ENCODE measurements at regions not wholly inside any gene's neighbourhood (a gene's known extent, or its start where the extent isn't known, plus 50 kb on each side); places are given as distances from the start of the nearest gene placed in this dataset.

GRCh38 chr22:48212727-48213126 lies 1450.3 kb downstream of the TBC1D22A start:
- CTCF ChIA-PET, result no interaction called here
- no peaks in the 10 kb centered on the region for H3K9me2 ChIP-seq (ENCODE audit: insufficient read depth)
- no TSS peak for BruUV-seq (replicated peaks)
- H3K9me3 ChIP-seq (ENCODE audit: control insufficient read depth in 1 of 2, insufficient read depth in 1 of 2, low read depth in 1 of 2, low read length in 2 of 2), result peaks cover 0 to 9% of the 10 kb centered on the region in 2 experiments; a peak in 1 of 4 replicates
- POLR2A ChIA-PET, result no interaction called here
- no peak overlapping the region for H3K9ac ChIP-seq (ENCODE audit: low read length)
- no peak overlapping the region for H3K4me2 ChIP-seq (ENCODE audit: low read length)
- H4K20me1 ChIP-seq (ENCODE audit: insufficient read depth), result no peaks in the 10 kb centered on the region
- no peaks in the 10 kb centered on the region for H3K4me1 ChIP-seq (ENCODE audit: control insufficient read depth in 1 of 2, insufficient read depth in 2 of 2, low read length in 2 of 2)
- H3K27me3 ChIP-seq (ENCODE audit: insufficient read depth, low read length), result peaks cover 9% of the 10 kb centered on the region; the same call in 1 of the 2 replicates
- DNase-seq (ENCODE audit: low read depth, low spot score) (no peak), ATAC-seq (no peak)
- H3K79me2 ChIP-seq (ENCODE audit: insufficient read depth, low read length), result no peaks in the 10 kb centered on the region
- intact Hi-C loops (cut with micrococcal nuclease), result no loop called here
- TF ChIP-seq ZBTB33 (IDR thresholded peaks at IDR 0.05; ENCODE audit: extremely low read depth, insufficient replicate concordance, low read length) (no peak), ELF1 (IDR thresholded peaks at IDR 0.05; ENCODE audit: borderline replicate concordance, low read depth) (no peak), ATF3 (IDR thresholded peaks at IDR 0.05) (no peak), RAD21 (IDR thresholded peaks at IDR 0.05; ENCODE audit: low read depth) (no peak)
- no peaks in the 10 kb centered on the region for H3K36me3 ChIP-seq (ENCODE audit: control insufficient read depth in 1 of 2, insufficient read depth in 2 of 2, low read length in 2 of 2)
- H2AFZ ChIP-seq (ENCODE audit: low read depth, low read length, poor library complexity, severe bottlenecking), result no peak overlapping the region
- RAD21 ChIA-PET (ENCODE audit: low non-redundant PET in 1 of 2, low total read pairs in 2 of 2, uncharacterized antibody in 2 of 2, unreplicated experiment in 2 of 2), result no interaction called here
- no peak overlapping the region for H3K4me3 ChIP-seq (replicated peaks in 1 of 2; ENCODE audit: low read depth in 1 of 2, low read length in 2 of 2)
- H3K27ac ChIP-seq (ENCODE audit: low read depth, low read length), result no peak overlapping the region

GRCh38 chr22:48210812-48211211 lies 1448.4 kb downstream of the TBC1D22A start:
- ChIA-PET CTCF (no interaction called here), RAD21 (ENCODE audit: low non-redundant PET in 1 of 2, low total read pairs in 2 of 2, uncharacterized antibody in 2 of 2, unreplicated experiment in 2 of 2) (no interaction called here), POLR2A (no interaction called here)
- Histone ChIP-seq H4K20me1 (ENCODE audit: insufficient read depth) (no peaks in the 10 kb centered on the region), H3K9ac (ENCODE audit: low read length) (no peak overlapping the region), H3K9me3 (ENCODE audit: control insufficient read depth in 1 of 2, insufficient read depth in 1 of 2, low read depth in 1 of 2, low read length in 2 of 2) (peaks cover 0 to 9% of the 10 kb centered on the region in 2 experiments; a peak in 1 of 4 replicates), H3K9me2 (ENCODE audit: insufficient read depth) (no peaks in the 10 kb centered on the region), H3K27me3 (ENCODE audit: insufficient read depth, low read length) (peaks cover 14% of the 10 kb centered on the region; the same call in 1 of the 2 replicates), H3K27ac (ENCODE audit: low read depth, low read length) (no peak overlapping the region), H2AFZ (ENCODE audit: low read depth, low read length, poor library complexity, severe bottlenecking) (no peak overlapping the region), H3K4me3 (replicated peaks in 1 of 2; ENCODE audit: low read depth in 1 of 2, low read length in 2 of 2) (no peak overlapping the region), H3K36me3 (ENCODE audit: control insufficient read depth in 1 of 2, insufficient read depth in 2 of 2, low read length in 2 of 2) (no peaks in the 10 kb centered on the region), H3K4me2 (ENCODE audit: low read length) (no peak overlapping the region), H3K79me2 (ENCODE audit: insufficient read depth, low read length) (no peaks in the 10 kb centered on the region), H3K4me1 (ENCODE audit: control insufficient read depth in 1 of 2, insufficient read depth in 2 of 2, low read length in 2 of 2) (no peaks in the 10 kb centered on the region)
- ATAC-seq (no peak), DNase-seq (ENCODE audit: low read depth, low spot score) (no peak)
- no TSS peak for BruUV-seq (replicated peaks)
- TF ChIP-seq JUND (IDR thresholded peaks at IDR 0.05), result no peak
- no peak for TF ChIP-seq ZNF274 (IDR thresholded peaks at IDR 0.05; ENCODE audit: low read depth, low read length)
- no peak for TF ChIP-seq CTCF (IDR thresholded peaks at IDR 0.05 in 2 of 3, conservative IDR thresholded peaks at IDR 0.05 in 1 of 3; ENCODE audit: borderline replicate concordance in 1 of 3, insufficient read depth in 1 of 3, low read depth in 2 of 3, low read length in 2 of 3)
- no peak for TF ChIP-seq CBX3 (IDR thresholded peaks at IDR 0.05; ENCODE audit: low read depth)
- TF ChIP-seq SP1 (IDR thresholded peaks at IDR 0.05; ENCODE audit: low read depth), result no peak
- no peak for TF ChIP-seq ELF1 (IDR thresholded peaks at IDR 0.05; ENCODE audit: borderline replicate concordance, low read depth)
- TF ChIP-seq FOSL1 (IDR thresholded peaks at IDR 0.05; ENCODE audit: low read depth), result no peak
- TF ChIP-seq POLR2AphosphoS5 (IDR thresholded peaks at IDR 0.05; ENCODE audit: low read depth, low read length), result no peak
- TF ChIP-seq MAX (IDR thresholded peaks at IDR 0.05), result no peak
- intact Hi-C loops (cut with micrococcal nuclease), result no loop called here
